Kidney glomerular epithelial cell (primary cell): ENCODE measurements at regions not wholly inside any gene's neighbourhood (a gene's known extent, or its start where the extent isn't known, plus 50 kb on each side); places are given as distances from the start of the nearest gene placed in this dataset.

Source experiments
- DNase-seq: peaks from one replicate; lab custom pipeline; 2025; lab: John Stamatoyannopoulos, UW

- no peak for DNase-seq
Observed at GRCh38 chr2:41597680-41598079, 450.1 kb upstream of the PKDCC start.

- DNase-seq = no peak
Observed at GRCh38 chr2:41598161-41598894, 449.5 kb upstream of the PKDCC start.

GRCh38 chr2:41600460-41600859 is 447.4 kb upstream of the PKDCC start:
- no peak for DNase-seq

GRCh38 chr2:41602341-41602740 is 445.5 kb upstream of the PKDCC start:
- no peak for DNase-seq

- DNase-seq = no peak
Observed at GRCh38 chr2:41605311-41605710, 442.5 kb upstream of the PKDCC start.

GRCh38 chr2:41605914-41606313 is 441.9 kb upstream of the PKDCC start:
- DNase-seq = no peak

GRCh38 chr2:41610501-41611190 is 437.2 kb upstream of the PKDCC start:
- no peak for DNase-seq

- DNase-seq = no peak
Observed at GRCh38 chr2:41618754-41619153, 429.1 kb upstream of the PKDCC start.

- no peak for DNase-seq
Observed at GRCh38 chr2:41621095-41621494, 426.7 kb upstream of the PKDCC start.

- DNase-seq = no peak
Observed at GRCh38 chr2:41621563-41621962, 426.3 kb upstream of the PKDCC start.

GRCh38 chr2:41622301-41622700 is 425.5 kb upstream of the PKDCC start:
- DNase-seq = no peak

- DNase-seq = no peak
Observed at GRCh38 chr2:41626936-41627335, 420.9 kb upstream of the PKDCC start.

- DNase-seq = no peak
Observed at GRCh38 chr2:41634686-41635085, 413.1 kb upstream of the PKDCC start.

- DNase-seq = no peak
Observed at GRCh38 chr2:41644936-41645335, 402.9 kb upstream of the PKDCC start.

GRCh38 chr2:41647468-41648050 is 400.3 kb upstream of the PKDCC start:
- DNase-seq = no peak

- DNase-seq = no peak
Observed at GRCh38 chr2:41657226-41657625, 390.6 kb upstream of the PKDCC start.

- DNase-seq = no peak
Observed at GRCh38 chr2:41659758-41660157, 388.1 kb upstream of the PKDCC start.

GRCh38 chr2:41662461-41662860 is 385.4 kb upstream of the PKDCC start:
- no peak for DNase-seq

GRCh38 chr2:41663056-41663455 is 384.8 kb upstream of the PKDCC start:
- no peak for DNase-seq

- DNase-seq = no peak
Observed at GRCh38 chr2:41668529-41668928, 379.3 kb upstream of the PKDCC start.

GRCh38 chr2:41678639-41679038 is 369.2 kb upstream of the PKDCC start:
- no peak for DNase-seq

- no peak for DNase-seq
Observed at GRCh38 chr2:41686156-41686555, 361.7 kb upstream of the PKDCC start.

GRCh38 chr2:41691561-41691960 is 356.3 kb upstream of the PKDCC start:
- no peak for DNase-seq
